NCI-H526 (cell line): ENCODE measurements at regions not wholly inside any gene's neighbourhood (a gene's known extent, or its start where the extent isn't known, plus 50 kb on each side); places are given as distances from the start of the nearest gene placed in this dataset.

Experiments used
- DNase-seq, 2 experiments: peaks; one replicate each; lab custom pipeline; 2025; lab: John Stamatoyannopoulos, UW

GRCh38 chr7:52980129-52980528, 55.3 kb upstream of the POM121L12 start:
- DNase-seq, result no peak

GRCh38 chr7:52973126-52973525, 62.3 kb upstream of the POM121L12 start:
- no peak for DNase-seq

- no peak for DNase-seq
Observed at GRCh38 chr7:52962402-52963076, 72.9 kb upstream of the POM121L12 start.

GRCh38 chr7:52961084-52961483, 74.3 kb upstream of the POM121L12 start:
- DNase-seq, result no peak

GRCh38 chr7:52959878-52960660, 75.4 kb upstream of the POM121L12 start:
- no peak for DNase-seq

- DNase-seq, result no peak
Observed at GRCh38 chr7:52959336-52959735, 76.1 kb upstream of the POM121L12 start.

GRCh38 chr7:52958621-52959140, 76.8 kb upstream of the POM121L12 start:
- DNase-seq, result no peak

GRCh38 chr7:52956379-52956915, 79.0 kb upstream of the POM121L12 start:
- DNase-seq, result no peak

GRCh38 chr7:52955522-52955921, 79.9 kb upstream of the POM121L12 start:
- DNase-seq, result no peak

GRCh38 chr7:52944921-52945320, 90.5 kb upstream of the POM121L12 start:
- no peak for DNase-seq

- no peak for DNase-seq
Observed at GRCh38 chr7:52940481-52940880, 95.0 kb upstream of the POM121L12 start.

- DNase-seq, result no peak
Observed at GRCh38 chr7:52938455-52939133, 96.8 kb upstream of the POM121L12 start.

GRCh38 chr7:52936750-52937149, 98.7 kb upstream of the POM121L12 start:
- no peak for DNase-seq

- no peak for DNase-seq
Observed at GRCh38 chr7:52928591-52928990, 106.8 kb upstream of the POM121L12 start.

GRCh38 chr7:52925332-52925731, 110.1 kb upstream of the POM121L12 start:
- DNase-seq, result no peak

GRCh38 chr7:52920977-52921376, 114.5 kb upstream of the POM121L12 start:
- no peak for DNase-seq

- DNase-seq, result peak in 1 of 2 experiments; percentile 16
Observed at GRCh38 chr7:52917982-52918578, 117.4 kb upstream of the POM121L12 start.

GRCh38 chr7:52911795-52912194, 123.6 kb upstream of the POM121L12 start:
- no peak for DNase-seq

GRCh38 chr7:52911326-52911725, 124.1 kb upstream of the POM121L12 start:
- DNase-seq, result no peak

- no peak for DNase-seq
Observed at GRCh38 chr7:52909935-52910334, 125.5 kb upstream of the POM121L12 start.

GRCh38 chr7:52909131-52909530, 126.3 kb upstream of the POM121L12 start:
- DNase-seq, result no peak

- DNase-seq, result no peak
Observed at GRCh38 chr7:52897713-52898112, 137.7 kb upstream of the POM121L12 start.
